T-helper 9 cell (primary cell): ENCODE measurements at regions not wholly inside any gene's neighbourhood (a gene's known extent, or its start where the extent isn't known, plus 50 kb on each side); places are given as distances from the start of the nearest gene placed in this dataset.

Experiments used
- DNase-seq: peaks from one replicate; pipeline ENCODE4 v3.0.0-alpha.2; 2020

GRCh38 chr10:78868456-78868855, 200.3 kb upstream of the ZMIZ1 start:
- no peak for DNase-seq

GRCh38 chr10:78868861-78869260, 199.9 kb upstream of the ZMIZ1 start:
- DNase-seq = no peak

GRCh38 chr10:78869508-78870454, 199.0 kb upstream of the ZMIZ1 start:
- no peak for DNase-seq

GRCh38 chr10:78870458-78870857, 198.3 kb upstream of the ZMIZ1 start:
- DNase-seq = no peak

- no peak for DNase-seq
Observed at GRCh38 chr10:78871796-78872195, 197.0 kb upstream of the ZMIZ1 start.

- DNase-seq = no peak
Observed at GRCh38 chr10:78873413-78873812, 195.4 kb upstream of the ZMIZ1 start.

- DNase-seq = no peak
Observed at GRCh38 chr10:78875331-78875877, 193.4 kb upstream of the ZMIZ1 start.

- no peak for DNase-seq
Observed at GRCh38 chr10:78875932-78876331, 192.8 kb upstream of the ZMIZ1 start.

- DNase-seq = no peak
Observed at GRCh38 chr10:78876449-78876848, 192.3 kb upstream of the ZMIZ1 start.

- DNase-seq = no peak
Observed at GRCh38 chr10:78879621-78880020, 189.1 kb upstream of the ZMIZ1 start.

GRCh38 chr10:78886129-78886528, 182.6 kb upstream of the ZMIZ1 start:
- no peak for DNase-seq

GRCh38 chr10:78889536-78890063, 179.2 kb upstream of the ZMIZ1 start:
- DNase-seq = no peak

- DNase-seq = no peak
Observed at GRCh38 chr10:78890506-78890905, 178.3 kb upstream of the ZMIZ1 start.

- no peak for DNase-seq
Observed at GRCh38 chr10:78891741-78892140, 177.0 kb upstream of the ZMIZ1 start.

- no peak for DNase-seq
Observed at GRCh38 chr10:78892338-78893176, 176.2 kb upstream of the ZMIZ1 start.

GRCh38 chr10:78893217-78893616, 175.5 kb upstream of the ZMIZ1 start:
- DNase-seq = no peak

GRCh38 chr10:78894089-78894840, 174.5 kb upstream of the ZMIZ1 start:
- DNase-seq = no peak

- no peak for DNase-seq
Observed at GRCh38 chr10:78894841-78895195, 173.9 kb upstream of the ZMIZ1 start.

GRCh38 chr10:78895469-78895868, 173.3 kb upstream of the ZMIZ1 start:
- no peak for DNase-seq

- DNase-seq = no peak
Observed at GRCh38 chr10:78896159-78896928, 172.4 kb upstream of the ZMIZ1 start.

GRCh38 chr10:78898341-78899097, 170.2 kb upstream of the ZMIZ1 start:
- no peak for DNase-seq
